ENCODE measurements at regions not wholly inside any gene's neighbourhood (a gene's known extent, or its start where the extent isn't known, plus 50 kb on each side); places are given as distances from the start of the nearest gene placed in this dataset.
"Not testable (repeated sequence)": the region's sequence is repeated elsewhere in the genome, so short reads cannot be mapped to it uniquely, and the experiment has no call there.

DNA sequence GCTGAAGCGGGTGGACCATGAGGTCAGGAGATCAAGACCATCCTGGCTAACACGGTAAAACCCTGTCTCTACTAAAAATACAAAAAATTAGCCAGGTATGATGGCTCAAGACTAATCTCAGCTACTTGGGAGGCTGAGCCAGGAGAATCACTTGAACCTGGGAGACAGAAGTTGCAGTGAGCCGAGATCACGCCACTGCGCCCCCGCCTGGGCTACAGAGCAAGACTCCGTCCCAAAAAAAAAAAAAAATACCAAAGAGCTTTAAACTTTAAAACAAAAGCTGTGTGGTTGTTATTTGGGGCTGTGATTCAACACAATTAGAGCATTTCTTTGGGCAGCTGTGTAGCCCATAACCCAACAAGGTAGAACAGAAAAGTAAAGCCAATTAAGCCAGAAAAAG, 259.9 kb downstream of the GALC start:
- TF ChIP-seq POLR2A (IDR thresholded peaks at IDR 0.05), result not testable (repeated sequence)
- TF ChIP-seq, protein P1, sequence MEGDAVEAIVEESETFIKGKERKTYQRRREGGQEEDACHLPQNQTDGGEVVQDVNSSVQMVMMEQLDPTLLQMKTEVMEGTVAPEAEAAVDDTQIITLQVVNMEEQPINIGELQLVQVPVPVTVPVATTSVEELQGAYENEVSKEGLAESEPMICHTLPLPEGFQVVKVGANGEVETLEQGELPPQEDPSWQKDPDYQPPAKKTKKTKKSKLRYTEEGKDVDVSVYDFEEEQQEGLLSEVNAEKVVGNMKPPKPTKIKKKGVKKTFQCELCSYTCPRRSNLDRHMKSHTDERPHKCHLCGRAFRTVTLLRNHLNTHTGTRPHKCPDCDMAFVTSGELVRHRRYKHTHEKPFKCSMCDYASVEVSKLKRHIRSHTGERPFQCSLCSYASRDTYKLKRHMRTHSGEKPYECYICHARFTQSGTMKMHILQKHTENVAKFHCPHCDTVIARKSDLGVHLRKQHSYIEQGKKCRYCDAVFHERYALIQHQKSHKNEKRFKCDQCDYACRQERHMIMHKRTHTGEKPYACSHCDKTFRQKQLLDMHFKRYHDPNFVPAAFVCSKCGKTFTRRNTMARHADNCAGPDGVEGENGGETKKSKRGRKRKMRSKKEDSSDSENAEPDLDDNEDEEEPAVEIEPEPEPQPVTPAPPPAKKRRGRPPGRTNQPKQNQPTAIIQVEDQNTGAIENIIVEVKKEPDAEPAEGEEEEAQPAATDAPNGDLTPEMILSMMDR (IDR thresholded peaks at IDR 0.05), result not testable (repeated sequence)

Measured in right lobe of liver (tissue), 4 donors.